ENCODE measurements at regions not wholly inside any gene's neighbourhood (a gene's known extent, or its start where the extent isn't known, plus 50 kb on each side); places are given as distances from the start of the nearest gene placed in this dataset.

- Histone ChIP-seq H3K4me1 (no peaks in the 10 kb centered on the region), H3K27ac (no peak overlapping the region), H3K9me3 (peaks cover 0 to 16% (median 0%) of the 10 kb centered on the region in 3 donors), H3K36me3 (no peaks in the 10 kb centered on the region), H3K27me3 (no peaks in the 10 kb centered on the region), H3K4me3 (no peak overlapping the region)
- 81 to 100% methylated on average over 1 of the region's 1 CpG for WGBS, 2 donors
- intact Hi-C loops (cut with DNase I): no loop called here
- no peak for DNase-seq
- TF ChIP-seq CTCF (IDR thresholded peaks at IDR 0.05) (no peak), POLR2A (IDR thresholded peaks at IDR 0.05) (no peak)
Observed at GRCh38 chr6:117849087-117849486, 58.0 kb upstream of the SLC35F1 start.
